ENCODE measurements at regions not wholly inside any gene's neighbourhood (a gene's known extent, or its start where the extent isn't known, plus 50 kb on each side); places are given as distances from the start of the nearest gene placed in this dataset.

GRCh38 chr4:187191676-187192075 lies 468.0 kb upstream of the FAT1 start:
- H2AFZ ChIP-seq (replicated peaks) = no peak overlapping the region
- no peaks in the 10 kb centered on the region for H3F3A ChIP-seq (ENCODE audit: low read depth)
- no peaks in the 10 kb centered on the region for H3K9me3 ChIP-seq (ENCODE audit: low read depth)
- no peak overlapping the region for H3K4me2 ChIP-seq
- no peaks in the 10 kb centered on the region for H3K27me3 ChIP-seq
- no peak overlapping the region for H3K9ac ChIP-seq
- no peaks in the 10 kb centered on the region for H3K4me1 ChIP-seq
- DNase-seq (ENCODE audit: low spot score) = no peak
- TF ChIP-seq CTCF (IDR thresholded peaks at IDR 0.05) (no peak), EZH2phosphoT487 (IDR thresholded peaks at IDR 0.05) (no peak), EZH2 (IDR thresholded peaks at IDR 0.05) (no peak)
- H3K27me3 Mint-ChIP-seq (ENCODE audit: insufficient read depth, low read depth) = peaks cover 2% of the 10 kb centered on the region
- no peaks in the 10 kb centered on the region for H3K9me3 Mint-ChIP-seq
- no peak overlapping the region for H3K27ac ChIP-seq
- H4K20me1 ChIP-seq (ENCODE audit: low read depth) = no peaks in the 10 kb centered on the region
- no peak overlapping the region for H3K4me3 ChIP-seq
- no peaks in the 10 kb centered on the region for H3K36me3 Mint-ChIP-seq
- H3K36me3 ChIP-seq = no peaks in the 10 kb centered on the region
- H3K4me3 Mint-ChIP-seq = no peak overlapping the region
- H3K79me2 ChIP-seq (ENCODE audit: low read depth) = no peaks in the 10 kb centered on the region
- H3K27ac Mint-ChIP-seq = no peak overlapping the region
- H3K4me1 Mint-ChIP-seq = no peaks in the 10 kb centered on the region

- no peaks in the 10 kb centered on the region for H3K79me2 ChIP-seq (ENCODE audit: low read depth)
- no peaks in the 10 kb centered on the region for H3K4me1 ChIP-seq
- no peak overlapping the region for H3K4me3 ChIP-seq
- no peaks in the 10 kb centered on the region for H3K9me3 ChIP-seq (ENCODE audit: low read depth)
- peak overlapping the region; percentile 31 for H3K27ac Mint-ChIP-seq
- no peaks in the 10 kb centered on the region for H3F3A ChIP-seq (ENCODE audit: low read depth)
- H3K9ac ChIP-seq = no peak overlapping the region
- TF ChIP-seq EZH2 (IDR thresholded peaks at IDR 0.05) (no peak), CTCF (IDR thresholded peaks at IDR 0.05) (no peak), EZH2phosphoT487 (IDR thresholded peaks at IDR 0.05) (no peak)
- no peaks in the 10 kb centered on the region for H3K9me3 Mint-ChIP-seq
- H2AFZ ChIP-seq (replicated peaks) = no peak overlapping the region
- no peaks in the 10 kb centered on the region for H4K20me1 ChIP-seq (ENCODE audit: low read depth)
- no peak overlapping the region for H3K4me3 Mint-ChIP-seq
- H3K27me3 ChIP-seq = no peaks in the 10 kb centered on the region
- H3K4me1 Mint-ChIP-seq = no peaks in the 10 kb centered on the region
- H3K36me3 Mint-ChIP-seq = no peaks in the 10 kb centered on the region
- no peak for DNase-seq (ENCODE audit: low spot score)
- peaks cover 4% of the 10 kb centered on the region for H3K27me3 Mint-ChIP-seq (ENCODE audit: insufficient read depth, low read depth)
- no peaks in the 10 kb centered on the region for H3K36me3 ChIP-seq
- no peak overlapping the region for H3K4me2 ChIP-seq
- H3K27ac ChIP-seq = no peak overlapping the region
These were observed 468.6 kb upstream of the FAT1 start for GRCh38 chr4:187192266-187192665.

GRCh38 chr4:187193141-187193540 lies 469.5 kb upstream of the FAT1 start:
- Histone ChIP-seq H2AFZ (replicated peaks) (no peak overlapping the region), H3K27me3 (no peaks in the 10 kb centered on the region), H3K9ac (no peak overlapping the region), H3K9me3 (ENCODE audit: low read depth) (no peaks in the 10 kb centered on the region), H3K27ac (no peak overlapping the region), H4K20me1 (ENCODE audit: low read depth) (no peaks in the 10 kb centered on the region), H3K4me2 (no peak overlapping the region), H3K79me2 (ENCODE audit: low read depth) (no peaks in the 10 kb centered on the region), H3K4me3 (no peak overlapping the region), H3F3A (ENCODE audit: low read depth) (no peaks in the 10 kb centered on the region), H3K4me1 (no peaks in the 10 kb centered on the region), H3K36me3 (no peaks in the 10 kb centered on the region)
- H3K27me3 Mint-ChIP-seq (ENCODE audit: insufficient read depth, low read depth) = peaks cover 4% of the 10 kb centered on the region
- TF ChIP-seq EZH2 (IDR thresholded peaks at IDR 0.05) (no peak), CTCF (IDR thresholded peaks at IDR 0.05) (no peak), EZH2phosphoT487 (IDR thresholded peaks at IDR 0.05) (no peak)
- no peak overlapping the region for H3K27ac Mint-ChIP-seq
- H3K9me3 Mint-ChIP-seq = no peaks in the 10 kb centered on the region
- H3K4me3 Mint-ChIP-seq = no peak overlapping the region
- H3K4me1 Mint-ChIP-seq = no peaks in the 10 kb centered on the region
- no peak for DNase-seq (ENCODE audit: low spot score)
- no peaks in the 10 kb centered on the region for H3K36me3 Mint-ChIP-seq

Measured in neural progenitor cell (in vitro differentiated cells).